Endothelial cell of umbilical vein (primary cell): ENCODE measurements at regions not wholly inside any gene's neighbourhood (a gene's known extent, or its start where the extent isn't known, plus 50 kb on each side); places are given as distances from the start of the nearest gene placed in this dataset.
"Not testable (repeated sequence)": the region's sequence is repeated elsewhere in the genome, so short reads cannot be mapped to it uniquely, and the experiment has no call there.

Experiments used
- EZH2 ChIP-seq: IDR thresholded peaks from 2 replicates; pipeline ENCODE4 v1.6.1; 2012; ENCODE audit warnings: borderline replicate concordance, low read depth, mild to moderate bottlenecking, moderate library complexity, low read length, inconsistent platforms; ENCODE audit not compliant: severe bottlenecking
- JUN ChIP-seq: IDR thresholded peaks from 2 replicates; pipeline ENCODE4 v1.6.1; 2011; ENCODE audit warnings: borderline replicate concordance, low read depth; ENCODE audit not compliant: insufficient read length, insufficient read depth
- MYC ChIP-seq: IDR thresholded peaks from one replicate; pipeline ENCODE4 v1.6.1; 2011; ENCODE audit warnings: mild to moderate bottlenecking, low read depth, low read length
- POLR2A ChIP-seq: IDR thresholded peaks from 2 replicates; pipeline ENCODE4 v1.6.1; 2012; ENCODE audit warnings: low read depth, mild to moderate bottlenecking, control low read depth, low read length
- POLR2AphosphoS5 ChIP-seq: IDR thresholded peaks from 2 replicates; pipeline ENCODE4 v1.6.1; 2012; ENCODE audit warnings: low read depth, mild to moderate bottlenecking, control low read depth, low read length, moderate library complexity; ENCODE audit not compliant: insufficient read depth
- TF ChIP-seq, protein P1 (sequence below), 2 donors: IDR thresholded peaks; 1 replicate in 1 of 2; 2 replicates in 1 of 2; pipeline ENCODE4 v1.5.1; 2011; ENCODE audit warnings: low read length in 2 of 2, mild to moderate bottlenecking in 2 of 2, moderate library complexity in 2 of 2, control low read depth in 1 of 2, inconsistent platforms in 1 of 2, low read depth in 1 of 2; ENCODE audit not compliant: insufficient read depth in 1 of 2; ENCODE audit errors: extremely low read depth in 1 of 2
- TF ChIP-seq, protein P2 (sequence below): IDR thresholded peaks from 2 replicates; pipeline ENCODE4 v1.6.1; 2011; ENCODE audit not compliant: insufficient read depth, insufficient read length

DNA sequence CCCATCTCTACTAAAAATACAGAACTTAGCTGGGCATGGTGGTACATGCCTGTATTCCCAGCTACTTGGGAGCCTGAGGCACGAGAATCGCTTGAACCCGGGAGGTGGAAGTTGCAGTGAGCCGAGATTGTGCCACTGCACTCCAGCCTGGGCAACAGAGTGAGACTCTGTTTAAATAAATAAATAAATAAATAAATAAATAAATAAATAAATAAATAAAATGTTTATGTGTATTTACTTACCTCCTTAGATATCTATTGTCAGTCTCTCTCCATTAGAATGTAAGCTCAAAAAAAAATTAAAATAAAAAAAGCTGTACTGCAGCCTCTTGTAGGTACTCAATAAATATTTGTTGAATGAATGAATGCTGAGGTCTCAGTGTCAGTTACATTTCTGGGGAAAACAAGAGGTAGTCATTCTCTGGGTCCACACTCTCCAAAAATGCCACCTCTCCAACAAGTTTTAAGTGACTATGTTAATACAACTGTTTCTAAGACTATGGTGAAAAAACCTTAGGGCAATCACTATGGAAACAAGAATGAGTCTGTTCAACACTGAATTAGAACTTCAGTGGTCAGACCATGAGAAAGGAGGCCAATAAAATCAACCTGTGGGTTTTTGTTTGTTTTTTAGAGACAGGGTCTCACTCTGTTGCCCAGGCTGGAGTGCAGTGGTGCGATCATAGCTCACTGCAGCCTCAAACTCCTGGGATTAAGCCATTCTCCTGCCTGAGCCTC lies 76.2 kb upstream of the C16orf82 start:
- TF ChIP-seq POLR2AphosphoS5, POLR2A, EZH2, JUN, MYC: not testable (repeated sequence)
- TF ChIP-seq, protein P1, sequence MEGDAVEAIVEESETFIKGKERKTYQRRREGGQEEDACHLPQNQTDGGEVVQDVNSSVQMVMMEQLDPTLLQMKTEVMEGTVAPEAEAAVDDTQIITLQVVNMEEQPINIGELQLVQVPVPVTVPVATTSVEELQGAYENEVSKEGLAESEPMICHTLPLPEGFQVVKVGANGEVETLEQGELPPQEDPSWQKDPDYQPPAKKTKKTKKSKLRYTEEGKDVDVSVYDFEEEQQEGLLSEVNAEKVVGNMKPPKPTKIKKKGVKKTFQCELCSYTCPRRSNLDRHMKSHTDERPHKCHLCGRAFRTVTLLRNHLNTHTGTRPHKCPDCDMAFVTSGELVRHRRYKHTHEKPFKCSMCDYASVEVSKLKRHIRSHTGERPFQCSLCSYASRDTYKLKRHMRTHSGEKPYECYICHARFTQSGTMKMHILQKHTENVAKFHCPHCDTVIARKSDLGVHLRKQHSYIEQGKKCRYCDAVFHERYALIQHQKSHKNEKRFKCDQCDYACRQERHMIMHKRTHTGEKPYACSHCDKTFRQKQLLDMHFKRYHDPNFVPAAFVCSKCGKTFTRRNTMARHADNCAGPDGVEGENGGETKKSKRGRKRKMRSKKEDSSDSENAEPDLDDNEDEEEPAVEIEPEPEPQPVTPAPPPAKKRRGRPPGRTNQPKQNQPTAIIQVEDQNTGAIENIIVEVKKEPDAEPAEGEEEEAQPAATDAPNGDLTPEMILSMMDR (IDR thresholded peaks at IDR 0.05; ENCODE audit: extremely low read depth in 1 of 2, insufficient read depth in 1 of 2, low read depth in 1 of 2, low read length in 2 of 2) = not testable (repeated sequence)
- TF ChIP-seq, protein P2, sequence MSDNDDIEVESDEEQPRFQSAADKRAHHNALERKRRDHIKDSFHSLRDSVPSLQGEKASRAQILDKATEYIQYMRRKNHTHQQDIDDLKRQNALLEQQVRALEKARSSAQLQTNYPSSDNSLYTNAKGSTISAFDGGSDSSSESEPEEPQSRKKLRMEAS = not testable (repeated sequence)
